Transverse colon (tissue), 4 donors: ENCODE measurements at regions not wholly inside any gene's neighbourhood (a gene's known extent, or its start where the extent isn't known, plus 50 kb on each side); places are given as distances from the start of the nearest gene placed in this dataset.

Experiments
- CTCF ChIP-seq, 5 experiments: fragments of 200-600 bp in 3 of 5; fragments of 450-650 bp in 2 of 5; sonication (generic) in 3 of 5; IDR thresholded peaks; 1 replicate in 2 of 5; 2 replicates in 3 of 5; pipeline ENCODE4 v1.5.1; 2016 to 2017; ENCODE audit warnings: antibody characterized with exemption in 5 of 5, inconsistent platforms in 3 of 5, mild to moderate bottlenecking in 2 of 5, moderate library complexity in 1 of 5
- POLR2A ChIP-seq: fragments of 450-650 bp; IDR thresholded peaks from one replicate; pipeline ENCODE4 v1.6.1; 2016; ENCODE audit warnings: antibody characterized with exemption, mild to moderate bottlenecking, moderate library complexity
- POLR2AphosphoS5 ChIP-seq, 3 donors: sonication (generic); formaldehyde crosslinking; IDR thresholded peaks; one replicate each; pipeline ENCODE4 v1.6.1; 2016; ENCODE audit warnings: antibody characterized with exemption in 3 of 3

- TF ChIP-seq POLR2AphosphoS5 (IDR thresholded peaks at IDR 0.05) (no peak), CTCF (IDR thresholded peaks at IDR 0.05) (no peak), POLR2A (no peak)
Measured at GRCh38 chr9:97773723-97774122, 76.6 kb upstream of the XPA start.
